T47D (cell line): ENCODE measurements at regions not wholly inside any gene's neighbourhood (a gene's known extent, or its start where the extent isn't known, plus 50 kb on each side); places are given as distances from the start of the nearest gene placed in this dataset.

Experiments used
- DNase-seq, 2 experiments: peaks; one replicate each; pipeline versions ENCODE4 v3.0.0 to v3.0.0-alpha.2; 2011 to 2012; ENCODE audit warnings: low read depth in 1 of 2, low spot score in 1 of 2
- JUND ChIP-seq: IDR thresholded peaks from 2 replicates; pipeline ENCODE4 v1.6.1; 2012; ENCODE audit warnings: low read depth
- in situ Hi-C: cut with HindIII; loops from 2 replicates; pipeline ENCODE4 v1.10.0; 2016; ENCODE audit warnings: low sequenced_read_pairs, low pct_unique_long_range_greater_than_20kb

DNA sequence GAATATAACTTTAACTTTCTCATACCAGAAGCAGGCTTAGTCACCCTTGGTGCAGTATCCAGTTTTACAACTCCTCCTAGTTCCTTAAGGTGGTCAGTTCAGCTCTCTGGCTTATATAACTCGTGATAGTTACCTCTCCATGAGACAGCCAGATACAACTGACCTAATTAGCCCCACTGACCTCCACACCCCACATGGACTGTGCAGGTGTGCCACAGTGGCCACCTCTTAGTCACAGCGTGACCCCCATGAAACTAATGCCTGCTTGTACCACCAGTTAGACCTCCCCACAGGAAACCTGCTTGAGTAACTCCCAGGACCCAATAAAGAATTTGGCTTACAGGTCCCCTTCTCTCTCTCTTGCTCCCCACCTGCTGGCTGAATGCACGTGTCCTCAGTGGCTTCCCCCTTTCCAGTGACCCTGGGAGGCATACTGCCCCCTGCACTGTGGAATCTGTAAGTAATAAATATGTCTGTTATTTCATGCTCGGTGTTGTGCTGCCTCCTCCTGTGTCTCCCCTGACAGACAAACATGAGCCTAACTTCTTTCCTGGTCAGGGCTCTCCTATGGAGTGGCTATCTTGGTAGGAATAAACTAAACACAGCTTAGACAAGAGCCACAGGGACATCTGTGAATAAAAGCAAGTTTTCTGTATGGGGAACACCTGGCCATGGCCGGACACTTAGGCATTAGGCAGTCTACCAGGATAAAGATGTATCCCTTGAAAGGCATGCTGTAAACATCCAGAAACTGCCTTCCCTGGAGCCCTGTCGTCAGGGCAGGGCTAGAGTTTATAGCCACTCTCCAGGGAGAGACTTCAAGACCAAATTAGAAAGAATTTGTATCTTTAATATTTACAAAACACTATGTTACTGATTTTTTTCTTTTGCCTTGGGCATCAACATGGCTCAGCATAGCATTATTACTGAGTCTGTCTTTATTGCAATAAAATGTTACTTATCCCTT is 209.7 kb upstream of the BOD1L1 start:
- DNase-seq = no peak
- no peak for TF ChIP-seq JUND
- in situ Hi-C loops = no loop called here

GRCh38 chr4:13840502-13841190 is 213.1 kb upstream of the BOD1L1 start:
- TF ChIP-seq JUND = no peak
- in situ Hi-C loops = no loop called here
- DNase-seq = no peak

GRCh38 chr4:13844740-13845139 is 217.2 kb upstream of the BOD1L1 start:
- in situ Hi-C loops = no loop called here
- TF ChIP-seq JUND = no peak
- no peak for DNase-seq

- no peak for DNase-seq
- TF ChIP-seq JUND = no peak
- in situ Hi-C loops = no loop called here
Observed at GRCh38 chr4:13849778-13850177, 222.3 kb upstream of the BOD1L1 start.

- DNase-seq = no peak
- in situ Hi-C loops = no loop called here
- TF ChIP-seq JUND = no peak
Observed at GRCh38 chr4:13851085-13851940, 223.8 kb upstream of the BOD1L1 start.

- in situ Hi-C loops = no loop called here
- no peak for DNase-seq
- no peak for TF ChIP-seq JUND
Observed at GRCh38 chr4:13852411-13852810, 224.9 kb upstream of the BOD1L1 start.

GRCh38 chr4:13856387-13856786 is 228.9 kb upstream of the BOD1L1 start:
- no peak for TF ChIP-seq JUND
- DNase-seq = no peak
- in situ Hi-C loops = no loop called here

- no peak for TF ChIP-seq JUND
- in situ Hi-C loops = no loop called here
- DNase-seq = no peak
Observed at GRCh38 chr4:13857397-13857796, 229.9 kb upstream of the BOD1L1 start.

- no peak for DNase-seq
- in situ Hi-C loops = no loop called here
- no peak for TF ChIP-seq JUND
Observed at GRCh38 chr4:13857800-13858199, 230.3 kb upstream of the BOD1L1 start.

DNA sequence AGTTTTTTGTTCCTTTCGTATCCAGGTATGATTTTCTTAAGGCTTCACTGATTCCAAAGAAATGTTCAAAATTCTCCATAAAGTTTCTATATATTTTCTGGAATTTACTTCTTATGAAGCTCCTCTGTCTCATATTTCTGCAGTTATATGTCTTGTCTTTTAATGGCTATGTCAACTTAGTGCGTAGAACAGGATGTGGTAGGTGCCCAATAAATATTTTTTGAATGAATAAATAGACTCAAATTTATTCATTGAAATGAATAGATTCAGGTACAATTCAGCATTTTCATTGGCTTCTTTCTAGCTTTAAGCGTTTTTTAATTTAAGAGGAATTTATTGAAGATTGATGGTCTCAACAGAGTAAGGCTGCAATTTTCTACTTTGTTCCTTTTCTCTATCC is 231.9 kb upstream of the BOD1L1 start:
- DNase-seq = no peak
- in situ Hi-C loops = no loop called here
- TF ChIP-seq JUND = no peak

- in situ Hi-C loops = no loop called here
- no peak for DNase-seq
- no peak for TF ChIP-seq JUND
Observed at GRCh38 chr4:13860126-13860525, 232.6 kb upstream of the BOD1L1 start.

DNA sequence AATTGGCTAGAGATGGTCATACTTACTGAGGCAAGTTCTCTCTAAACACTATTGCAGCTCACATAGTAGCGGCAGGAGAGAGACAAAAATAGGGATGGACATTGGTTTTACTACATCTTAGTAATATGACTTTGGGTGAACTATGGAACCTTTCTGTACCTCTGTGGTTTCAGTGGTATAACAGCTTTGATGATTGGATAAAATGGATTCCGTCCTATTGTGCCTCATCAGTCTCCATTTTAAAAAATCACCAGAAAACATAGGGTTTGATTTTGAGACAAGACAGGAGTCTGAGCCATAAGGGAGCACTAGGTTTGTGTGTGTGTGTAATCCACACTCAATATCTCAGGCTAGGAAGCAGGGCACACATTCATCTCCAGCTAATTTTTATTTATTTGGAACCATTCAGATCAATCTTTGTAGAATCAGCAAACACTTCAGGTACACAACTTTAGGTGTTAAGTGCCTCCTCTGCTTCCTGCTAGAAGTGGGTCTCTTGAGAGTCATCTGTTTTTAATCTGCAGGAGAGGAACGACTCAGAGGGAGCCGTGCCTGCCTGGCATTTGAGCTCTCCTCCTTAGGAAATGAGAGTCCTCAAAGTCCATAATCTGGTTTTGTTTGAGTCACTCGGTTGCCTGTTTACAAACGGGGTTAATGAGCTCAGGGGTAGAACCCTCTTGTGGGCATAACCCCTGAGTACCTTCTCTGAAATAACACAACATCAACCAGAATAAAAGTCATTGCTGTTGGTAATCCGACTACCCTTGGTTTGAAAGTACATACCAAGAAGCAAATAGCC is 238.5 kb upstream of the BOD1L1 start:
- DNase-seq = no peak
- in situ Hi-C loops = no loop called here
- TF ChIP-seq JUND = no peak
